GM19452 (cell line): ENCODE measurements at regions not wholly inside any gene's neighbourhood (a gene's known extent, or its start where the extent isn't known, plus 50 kb on each side); places are given as distances from the start of the nearest gene placed in this dataset.

Experiments
- ATAC-seq: cut with Tn5 transposase; IDR thresholded peaks from one replicate; pipeline ENCODE4 v1.9.1; 2021; ENCODE audit not compliant: unreplicated experiment

GRCh38 chr7:41193738-41194282 is 509.1 kb downstream of the INHBA start:
- ATAC-seq: no peak

- no peak for ATAC-seq
Observed at GRCh38 chr7:41190581-41190980, 512.3 kb downstream of the INHBA start.

GRCh38 chr7:41189866-41190265 is 513.0 kb downstream of the INHBA start:
- ATAC-seq: no peak

- ATAC-seq: no peak
Observed at GRCh38 chr7:41188163-41189130, 514.4 kb downstream of the INHBA start.

GRCh38 chr7:41187322-41187721 is 515.6 kb downstream of the INHBA start:
- no peak for ATAC-seq

GRCh38 chr7:41185851-41186250 is 517.0 kb downstream of the INHBA start:
- no peak for ATAC-seq

GRCh38 chr7:41183741-41184140 is 519.1 kb downstream of the INHBA start:
- ATAC-seq: no peak

- no peak for ATAC-seq
Observed at GRCh38 chr7:41182782-41183181, 520.1 kb downstream of the INHBA start.

- ATAC-seq: no peak
Observed at GRCh38 chr7:41175435-41175834, 527.5 kb downstream of the INHBA start.

GRCh38 chr7:41174521-41174920 is 528.4 kb downstream of the INHBA start:
- ATAC-seq: no peak

- ATAC-seq: no peak
Observed at GRCh38 chr7:41170466-41170865, 532.4 kb downstream of the INHBA start.

- no peak for ATAC-seq
Observed at GRCh38 chr7:41169317-41169716, 533.6 kb downstream of the INHBA start.

GRCh38 chr7:41167836-41168235 is 535.1 kb downstream of the INHBA start:
- ATAC-seq: no peak

GRCh38 chr7:41164440-41164839 is 538.5 kb downstream of the INHBA start:
- no peak for ATAC-seq

GRCh38 chr7:41163991-41164390 is 538.9 kb downstream of the INHBA start:
- no peak for ATAC-seq

GRCh38 chr7:41162612-41163011 is 540.3 kb downstream of the INHBA start:
- ATAC-seq: no peak

GRCh38 chr7:41161041-41161587 is 541.8 kb downstream of the INHBA start:
- ATAC-seq: no peak

GRCh38 chr7:41156268-41156667 is 546.6 kb downstream of the INHBA start:
- ATAC-seq: no peak

GRCh38 chr7:41153268-41153667 is 549.6 kb downstream of the INHBA start:
- no peak for ATAC-seq

- no peak for ATAC-seq
Observed at GRCh38 chr7:41152179-41152678, 550.7 kb downstream of the INHBA start.

GRCh38 chr7:41149576-41149975 is 553.3 kb downstream of the INHBA start:
- ATAC-seq: no peak

- ATAC-seq: no peak
Observed at GRCh38 chr7:41148521-41148951, 554.4 kb downstream of the INHBA start.
